ENCODE measurements at regions not wholly inside any gene's neighbourhood (a gene's known extent, or its start where the extent isn't known, plus 50 kb on each side); places are given as distances from the start of the nearest gene placed in this dataset.
A peak's percentile ranks its signal among the peaks of the same experiment; 100 is the strongest.
"Not testable (repeated sequence)": the region's sequence is repeated elsewhere in the genome, so short reads cannot be mapped to it uniquely, and the experiment has no call there.

- no peak for TF ChIP-seq CTCF (IDR thresholded peaks at IDR 0.05; ENCODE audit: extremely low read depth, insufficient read depth, missing control alignments)
- in situ Hi-C loops (cut with MboI; ENCODE audit: low pct_unique_long_range_greater_than_20kb, low sequenced_read_pairs, unreplicated experiment) = no loop called here
- DNase-seq (ENCODE audit: low spot score) = no peak
Measured at GRCh38 chr14:28987516-28987915, 220.9 kb downstream of the FOXG1 start.

- DNase-seq (ENCODE audit: low spot score); in situ Hi-C loops (cut with MboI; ENCODE audit: low pct_unique_long_range_greater_than_20kb, low sequenced_read_pairs, unreplicated experiment): not testable (repeated sequence)
Measured at GRCh38 chr14:28997196-28997595, 230.6 kb downstream of the FOXG1 start.

- no peak for DNase-seq (ENCODE audit: low spot score)
- in situ Hi-C loops (cut with MboI; ENCODE audit: low pct_unique_long_range_greater_than_20kb, low sequenced_read_pairs, unreplicated experiment) = no loop called here
- TF ChIP-seq CTCF (IDR thresholded peaks at IDR 0.05; ENCODE audit: extremely low read depth, insufficient read depth, missing control alignments) = no peak
Measured at GRCh38 chr14:28999656-29000055, 233.1 kb downstream of the FOXG1 start.

- in situ Hi-C loops (cut with MboI; ENCODE audit: low pct_unique_long_range_greater_than_20kb, low sequenced_read_pairs, unreplicated experiment) = no loop called here
- DNase-seq (ENCODE audit: low spot score) = no peak
- no peak for TF ChIP-seq CTCF (IDR thresholded peaks at IDR 0.05; ENCODE audit: extremely low read depth, insufficient read depth, missing control alignments)
Measured at GRCh38 chr14:29005647-29006046, 239.1 kb downstream of the FOXG1 start.

GRCh38 chr14:29007990-29008389, 241.4 kb downstream of the FOXG1 start:
- TF ChIP-seq CTCF (IDR thresholded peaks at IDR 0.05; ENCODE audit: extremely low read depth, insufficient read depth, missing control alignments) = no peak
- no peak for DNase-seq (ENCODE audit: low spot score)
- in situ Hi-C loops (cut with MboI; ENCODE audit: low pct_unique_long_range_greater_than_20kb, low sequenced_read_pairs, unreplicated experiment) = no loop called here

- peak; percentile 3 for DNase-seq (ENCODE audit: low spot score)
- peak; percentile 73 for TF ChIP-seq CTCF (IDR thresholded peaks at IDR 0.05; ENCODE audit: extremely low read depth, insufficient read depth, missing control alignments)
- in situ Hi-C loops (cut with MboI; ENCODE audit: low pct_unique_long_range_greater_than_20kb, low sequenced_read_pairs, unreplicated experiment) = no loop called here
Measured at GRCh38 chr14:29016050-29016900, 249.7 kb downstream of the FOXG1 start.

GRCh38 chr14:29023505-29023904, 256.9 kb downstream of the FOXG1 start:
- in situ Hi-C loops (cut with MboI; ENCODE audit: low pct_unique_long_range_greater_than_20kb, low sequenced_read_pairs, unreplicated experiment); DNase-seq (ENCODE audit: low spot score): not testable (repeated sequence)

- DNase-seq (ENCODE audit: low spot score); in situ Hi-C loops (cut with MboI; ENCODE audit: low pct_unique_long_range_greater_than_20kb, low sequenced_read_pairs, unreplicated experiment): not testable (repeated sequence)
Measured at GRCh38 chr14:29027441-29027840, 260.9 kb downstream of the FOXG1 start.

GRCh38 chr14:29027941-29028705, 261.5 kb downstream of the FOXG1 start:
- DNase-seq (ENCODE audit: low spot score); in situ Hi-C loops (cut with MboI; ENCODE audit: low pct_unique_long_range_greater_than_20kb, low sequenced_read_pairs, unreplicated experiment): not testable (repeated sequence)

Measured in GM13977 (cell line).